ENCODE measurements at regions not wholly inside any gene's neighbourhood (a gene's known extent, or its start where the extent isn't known, plus 50 kb on each side); places are given as distances from the start of the nearest gene placed in this dataset.

DNA sequence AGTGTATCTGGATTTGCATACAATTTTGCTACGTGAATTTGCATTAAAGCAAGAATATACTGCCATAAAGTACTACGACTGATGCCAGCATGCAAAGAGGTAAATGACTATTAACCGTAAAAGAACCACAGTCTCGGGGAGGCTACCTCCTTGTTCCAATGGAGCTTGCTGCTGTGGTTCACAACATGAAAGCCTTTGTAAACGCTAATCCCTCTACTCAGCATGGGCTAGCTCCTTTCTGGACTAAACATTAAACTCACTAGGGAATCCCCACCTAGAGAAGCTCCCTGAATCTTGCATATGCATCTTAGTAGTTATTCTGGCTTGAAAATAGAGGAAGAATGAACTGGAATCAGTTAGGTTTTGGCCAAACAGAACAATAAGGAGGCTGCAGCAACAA, 60.5 kb upstream of the ARHGAP32 start:
- TF ChIP-seq, protein P1, sequence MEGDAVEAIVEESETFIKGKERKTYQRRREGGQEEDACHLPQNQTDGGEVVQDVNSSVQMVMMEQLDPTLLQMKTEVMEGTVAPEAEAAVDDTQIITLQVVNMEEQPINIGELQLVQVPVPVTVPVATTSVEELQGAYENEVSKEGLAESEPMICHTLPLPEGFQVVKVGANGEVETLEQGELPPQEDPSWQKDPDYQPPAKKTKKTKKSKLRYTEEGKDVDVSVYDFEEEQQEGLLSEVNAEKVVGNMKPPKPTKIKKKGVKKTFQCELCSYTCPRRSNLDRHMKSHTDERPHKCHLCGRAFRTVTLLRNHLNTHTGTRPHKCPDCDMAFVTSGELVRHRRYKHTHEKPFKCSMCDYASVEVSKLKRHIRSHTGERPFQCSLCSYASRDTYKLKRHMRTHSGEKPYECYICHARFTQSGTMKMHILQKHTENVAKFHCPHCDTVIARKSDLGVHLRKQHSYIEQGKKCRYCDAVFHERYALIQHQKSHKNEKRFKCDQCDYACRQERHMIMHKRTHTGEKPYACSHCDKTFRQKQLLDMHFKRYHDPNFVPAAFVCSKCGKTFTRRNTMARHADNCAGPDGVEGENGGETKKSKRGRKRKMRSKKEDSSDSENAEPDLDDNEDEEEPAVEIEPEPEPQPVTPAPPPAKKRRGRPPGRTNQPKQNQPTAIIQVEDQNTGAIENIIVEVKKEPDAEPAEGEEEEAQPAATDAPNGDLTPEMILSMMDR (conservative IDR thresholded peaks at IDR 0.05; ENCODE audit: low read depth, low read length) = no peak
- TF ChIP-seq POLR2A (IDR thresholded peaks at IDR 0.05; ENCODE audit: low read depth, low read length) = no peak
- TF ChIP-seq SMC3 (IDR thresholded peaks at IDR 0.05; ENCODE audit: low read depth, low read length) = no peak
- no peak for TF ChIP-seq CHD1 (IDR thresholded peaks at IDR 0.05; ENCODE audit: low read depth, low read length)
- TF ChIP-seq NFE2L2 (IDR thresholded peaks at IDR 0.05; ENCODE audit: low read depth, low read length) = no peak
- no peak for TF ChIP-seq BHLHE40 (IDR thresholded peaks at IDR 0.05; ENCODE audit: low read depth, low read length)
- TF ChIP-seq RFX5 (IDR thresholded peaks at IDR 0.05; ENCODE audit: low read depth, low read length) = no peak
